H7 (cell line): ENCODE measurements at regions not wholly inside any gene's neighbourhood (a gene's known extent, or its start where the extent isn't known, plus 50 kb on each side); places are given as distances from the start of the nearest gene placed in this dataset.

Experiments used
- DNase-seq: peaks from one replicate; pipeline ENCODE4 v3.0.0; 2012
- H3K27me3 ChIP-seq: 2 replicates; pipeline ENCODE4 v1.6.0; 2011; ENCODE audit warnings: mild to moderate bottlenecking, low read length; ENCODE audit not compliant: control insufficient read depth, insufficient read depth
- H3K36me3 ChIP-seq: replicated peaks from 2 replicates; pipeline ENCODE4 v1.5.1; 2011; ENCODE audit warnings: low read length; ENCODE audit not compliant: control insufficient read depth, insufficient read depth
- H3K4me3 ChIP-seq: 2 replicates; pipeline ENCODE4 v1.5.1; 2011; ENCODE audit warnings: low read depth, mild to moderate bottlenecking, control low read depth, low read length, moderate library complexity; ENCODE audit not compliant: insufficient read depth

- H3K4me3 ChIP-seq: no peak overlapping the region
- H3K36me3 ChIP-seq: no peaks in the 10 kb centered on the region
- no peak for DNase-seq
- no peaks in the 10 kb centered on the region for H3K27me3 ChIP-seq
Observed at GRCh38 chr2:103028181-103028580, 266.4 kb downstream of the TMEM182 start.
